ENCODE measurements at regions not wholly inside any gene's neighbourhood (a gene's known extent, or its start where the extent isn't known, plus 50 kb on each side); places are given as distances from the start of the nearest gene placed in this dataset.

- CTCF ChIA-PET, result no interaction called here
These were observed 92.1 kb upstream of the ZCCHC13 start for GRCh38 chrX:74211911-74212310.

GRCh38 chrX:74207539-74207938, 96.4 kb upstream of the ZCCHC13 start:
- intact Hi-C loops (cut with micrococcal nuclease), result no loop called here
- Histone ChIP-seq H4K20me1 (ENCODE audit: insufficient read depth) (no peaks in the 10 kb centered on the region), H3K9ac (ENCODE audit: low read length) (no peak overlapping the region), H3K4me2 (ENCODE audit: low read length) (no peak overlapping the region), H3K4me1 (ENCODE audit: control insufficient read depth in 1 of 2, insufficient read depth in 2 of 2, low read length in 2 of 2) (no peaks in the 10 kb centered on the region), H3K4me3 (replicated peaks in 1 of 2; ENCODE audit: low read depth in 1 of 2, low read length in 2 of 2) (no peak overlapping the region), H3K9me2 (ENCODE audit: insufficient read depth) (no peaks in the 10 kb centered on the region), H3K27me3 (ENCODE audit: insufficient read depth, low read length) (no peaks in the 10 kb centered on the region), H3K36me3 (ENCODE audit: control insufficient read depth in 1 of 2, insufficient read depth in 2 of 2, low read length in 2 of 2) (no peaks in the 10 kb centered on the region), H3K79me2 (ENCODE audit: insufficient read depth, low read length) (no peaks in the 10 kb centered on the region), H3K27ac (ENCODE audit: low read depth, low read length) (no peak overlapping the region), H3K9me3 (ENCODE audit: control insufficient read depth in 1 of 2, insufficient read depth in 1 of 2, low read depth in 1 of 2, low read length in 2 of 2) (no peaks in the 10 kb centered on the region), H2AFZ (ENCODE audit: low read depth, low read length, poor library complexity, severe bottlenecking) (no peak overlapping the region)
- no TSS peak for BruUV-seq (replicated peaks)
- ChIA-PET RAD21 (ENCODE audit: low non-redundant PET in 1 of 2, low total read pairs in 2 of 2, uncharacterized antibody in 2 of 2, unreplicated experiment in 2 of 2) (no interaction called here), POLR2A (no interaction called here), CTCF (no interaction called here)
- ATAC-seq (no peak), DNase-seq (ENCODE audit: low read depth, low spot score) (no peak)
- no peak for TF ChIP-seq REST (IDR thresholded peaks at IDR 0.05; ENCODE audit: low read depth)
- no peak for TF ChIP-seq EZH2 (IDR thresholded peaks at IDR 0.05)
- TF ChIP-seq YY1 (IDR thresholded peaks at IDR 0.05; ENCODE audit: extremely low read depth, insufficient replicate concordance, low read depth, low read length), result no peak
- TF ChIP-seq SRF (IDR thresholded peaks at IDR 0.05; ENCODE audit: low read depth), result no peak
- no peak for TF ChIP-seq CBX3 (IDR thresholded peaks at IDR 0.05; ENCODE audit: low read depth)
- no peak for TF ChIP-seq POLR2A (IDR thresholded peaks at IDR 0.05; ENCODE audit: borderline replicate concordance, extremely low read depth, insufficient read depth, insufficient read length)
- no peak for TF ChIP-seq FOSL1 (IDR thresholded peaks at IDR 0.05; ENCODE audit: low read depth)
- no peak for TF ChIP-seq EGR1 (IDR thresholded peaks at IDR 0.05; ENCODE audit: low read depth)
- no peak for TF ChIP-seq ELF1 (IDR thresholded peaks at IDR 0.05; ENCODE audit: borderline replicate concordance, low read depth)
- TF ChIP-seq ZFX (IDR thresholded peaks at IDR 0.05), result no peak
- no peak for TF ChIP-seq EZH2phosphoT487 (IDR thresholded peaks at IDR 0.05; ENCODE audit: borderline replicate concordance)

More at GRCh38 chrX:74211911-74212310, 92.1 kb upstream of the ZCCHC13 start:
- ATAC-seq, result no peak
- Histone ChIP-seq H3K9me3 (ENCODE audit: control insufficient read depth in 1 of 2, insufficient read depth in 1 of 2, low read depth in 1 of 2, low read length in 2 of 2) (no peaks in the 10 kb centered on the region), H3K4me1 (ENCODE audit: control insufficient read depth in 1 of 2, insufficient read depth in 2 of 2, low read length in 2 of 2) (no peaks in the 10 kb centered on the region), H4K20me1 (ENCODE audit: insufficient read depth) (no peaks in the 10 kb centered on the region), H3K79me2 (ENCODE audit: insufficient read depth, low read length) (0 out of 2 replicates have a peak, but pooled peaks cover 3% of the 10 kb centered on the region), H3K4me3 (replicated peaks in 1 of 2; ENCODE audit: low read depth in 1 of 2, low read length in 2 of 2) (no peak overlapping the region), H2AFZ (ENCODE audit: low read depth, low read length, poor library complexity, severe bottlenecking) (no peak overlapping the region), H3K27ac (ENCODE audit: low read depth, low read length) (no peak overlapping the region), H3K4me2 (ENCODE audit: low read length) (no peak overlapping the region), H3K27me3 (ENCODE audit: insufficient read depth, low read length) (no peaks in the 10 kb centered on the region), H3K9me2 (ENCODE audit: insufficient read depth) (no peaks in the 10 kb centered on the region), H3K36me3 (ENCODE audit: control insufficient read depth in 1 of 2, insufficient read depth in 2 of 2, low read length in 2 of 2) (no peaks in the 10 kb centered on the region), H3K9ac (ENCODE audit: low read length) (no peak overlapping the region)
- intact Hi-C loops (cut with micrococcal nuclease), result no loop called here
- ChIA-PET RAD21 (ENCODE audit: low non-redundant PET in 1 of 2, low total read pairs in 2 of 2, uncharacterized antibody in 2 of 2, unreplicated experiment in 2 of 2) (no interaction called here), POLR2A (no interaction called here)
- TF ChIP-seq EZH2 (IDR thresholded peaks at IDR 0.05), result no peak
- no peak for TF ChIP-seq YY1 (IDR thresholded peaks at IDR 0.05; ENCODE audit: extremely low read depth, insufficient replicate concordance, low read depth, low read length)
- TF ChIP-seq ELF1 (IDR thresholded peaks at IDR 0.05; ENCODE audit: borderline replicate concordance, low read depth), result no peak
- TF ChIP-seq SP1 (IDR thresholded peaks at IDR 0.05; ENCODE audit: low read depth), result no peak
- no peak for TF ChIP-seq SRF (IDR thresholded peaks at IDR 0.05; ENCODE audit: low read depth)
- no peak for TF ChIP-seq EGR1 (IDR thresholded peaks at IDR 0.05; ENCODE audit: low read depth)
- no peak for TF ChIP-seq TCF7L2 (IDR thresholded peaks at IDR 0.05; ENCODE audit: borderline replicate concordance, extremely low read depth, insufficient read depth, insufficient read length)
- no peak for TF ChIP-seq ZBTB33 (IDR thresholded peaks at IDR 0.05; ENCODE audit: extremely low read depth, insufficient replicate concordance, low read length)
- no TSS peak for BruUV-seq (replicated peaks)
- DNase-seq (ENCODE audit: low read depth, low spot score), result no peak
